ENCODE measurements at regions not wholly inside any gene's neighbourhood (a gene's known extent, or its start where the extent isn't known, plus 50 kb on each side); places are given as distances from the start of the nearest gene placed in this dataset.

DNA sequence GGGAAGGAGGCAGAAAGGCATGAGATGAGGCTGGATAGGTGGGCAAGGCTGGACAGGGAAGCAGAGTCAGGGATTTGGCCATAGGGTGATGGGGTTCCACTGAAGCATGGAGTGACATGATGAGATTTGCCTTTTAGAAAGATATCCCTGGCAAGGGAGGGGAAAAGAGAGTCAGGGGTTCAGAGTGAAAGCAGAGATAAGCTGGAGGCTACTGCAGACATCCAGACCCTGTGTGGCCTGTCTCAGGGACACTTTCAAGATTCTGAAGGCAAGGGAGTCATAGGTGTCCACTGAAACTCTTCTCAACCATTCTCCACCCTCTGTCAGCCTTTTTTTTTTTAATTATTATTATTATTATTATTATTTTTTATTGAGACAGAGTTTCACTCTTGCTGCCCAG lies 94.0 kb upstream of the SPATA12 start:
- TF ChIP-seq EZH2 (IDR thresholded peaks at IDR 0.05; ENCODE audit: insufficient read depth, poor library complexity, severe bottlenecking), result no peak
- TF ChIP-seq EZH2phosphoT487 (IDR thresholded peaks at IDR 0.05; ENCODE audit: insufficient read depth, low read depth), result no peak
